GM21526 (cell line): ENCODE measurements at regions not wholly inside any gene's neighbourhood (a gene's known extent, or its start where the extent isn't known, plus 50 kb on each side); places are given as distances from the start of the nearest gene placed in this dataset.

Experiments used
- ATAC-seq: cut with Tn5 transposase; IDR thresholded peaks from one replicate; pipeline ENCODE4 v1.9.1; 2021; ENCODE audit warnings: moderate library complexity; ENCODE audit not compliant: unreplicated experiment, low FRiP score

GRCh38 chr11:95692526-95693260 is 96.9 kb downstream of the FAM76B start:
- ATAC-seq = no peak

DNA sequence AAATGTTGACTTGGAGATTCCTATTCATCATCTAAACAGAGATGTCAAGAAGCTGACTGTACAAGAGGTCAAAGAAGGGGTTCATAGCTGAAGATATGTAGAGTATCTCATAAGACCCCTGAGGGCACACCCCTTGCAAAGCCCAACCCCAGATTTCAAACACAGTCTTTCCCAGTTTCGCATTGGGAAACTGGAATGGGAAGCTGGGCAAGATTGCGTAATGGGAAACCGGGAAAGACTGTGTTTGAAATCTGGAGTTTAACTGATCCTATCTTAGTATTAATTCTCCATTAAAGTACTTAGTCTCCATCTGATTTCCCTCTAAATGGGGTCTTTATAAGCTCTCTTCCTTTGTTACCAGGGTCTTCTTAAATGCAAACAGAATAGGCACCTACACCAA is 99.5 kb downstream of the FAM76B start:
- no peak for ATAC-seq

GRCh38 chr11:95688501-95689222 is 100.9 kb downstream of the FAM76B start:
- ATAC-seq = no peak

DNA sequence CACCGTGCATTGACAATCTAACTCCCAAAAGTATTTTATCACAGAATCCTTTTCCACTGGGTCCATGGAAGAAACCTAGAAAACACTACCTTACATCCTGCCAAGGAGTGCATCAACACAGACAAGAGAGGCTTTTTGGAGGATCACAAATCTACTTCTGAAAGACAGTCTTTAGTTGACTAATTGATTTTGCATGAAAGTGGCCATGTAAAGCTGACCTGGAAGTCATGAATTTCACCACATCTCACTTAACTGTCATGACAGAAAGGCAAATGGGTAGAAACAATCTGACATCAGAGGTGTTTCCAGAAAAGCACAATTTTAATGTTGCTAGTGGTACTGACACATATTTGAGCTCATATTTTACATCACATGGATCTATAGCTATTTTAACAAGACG is 101.6 kb downstream of the FAM76B start:
- ATAC-seq = no peak

DNA sequence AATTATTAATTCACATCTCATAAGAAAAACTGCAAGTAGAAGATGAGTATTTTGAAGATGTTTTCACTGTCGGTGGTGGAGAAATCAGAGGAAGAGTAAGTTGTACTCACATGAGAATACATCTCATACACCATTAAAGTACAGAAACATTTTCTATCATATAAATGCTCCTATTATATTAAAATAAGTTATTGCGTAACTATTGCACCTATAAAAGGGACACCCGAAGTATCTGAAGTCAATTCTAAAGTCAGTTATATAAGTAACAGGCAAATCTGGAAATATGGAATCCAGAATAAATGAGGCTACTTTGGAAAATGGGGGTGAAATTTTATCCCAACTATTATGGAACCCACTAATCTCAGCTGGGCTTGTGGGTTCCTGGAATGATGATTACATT is 103.3 kb downstream of the FAM76B start:
- ATAC-seq = no peak

DNA sequence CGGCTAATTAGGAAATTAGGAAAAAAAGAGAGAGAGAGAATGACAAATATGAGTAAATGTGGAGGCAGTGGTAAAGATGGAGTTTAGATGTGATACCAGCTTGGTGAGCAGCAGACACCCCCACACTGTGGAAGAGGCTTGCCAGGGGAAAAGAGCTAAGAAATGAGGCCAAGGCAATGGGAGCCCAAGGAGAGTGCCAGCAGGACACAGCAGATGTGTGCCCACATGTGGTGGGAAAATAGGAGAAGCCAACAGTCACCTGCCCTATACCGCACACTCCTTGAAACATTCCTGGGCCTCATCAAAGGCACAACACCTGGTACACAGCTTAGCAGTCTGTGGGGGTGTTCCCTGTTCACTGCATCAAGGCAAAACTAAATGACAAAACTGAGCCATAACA is 104.9 kb downstream of the FAM76B start:
- ATAC-seq = no peak

- ATAC-seq = no peak
Observed at GRCh38 chr11:95684170-95684569, 105.4 kb downstream of the FAM76B start.

- no peak for ATAC-seq
Observed at GRCh38 chr11:95682552-95682951, 107.0 kb downstream of the FAM76B start.

DNA sequence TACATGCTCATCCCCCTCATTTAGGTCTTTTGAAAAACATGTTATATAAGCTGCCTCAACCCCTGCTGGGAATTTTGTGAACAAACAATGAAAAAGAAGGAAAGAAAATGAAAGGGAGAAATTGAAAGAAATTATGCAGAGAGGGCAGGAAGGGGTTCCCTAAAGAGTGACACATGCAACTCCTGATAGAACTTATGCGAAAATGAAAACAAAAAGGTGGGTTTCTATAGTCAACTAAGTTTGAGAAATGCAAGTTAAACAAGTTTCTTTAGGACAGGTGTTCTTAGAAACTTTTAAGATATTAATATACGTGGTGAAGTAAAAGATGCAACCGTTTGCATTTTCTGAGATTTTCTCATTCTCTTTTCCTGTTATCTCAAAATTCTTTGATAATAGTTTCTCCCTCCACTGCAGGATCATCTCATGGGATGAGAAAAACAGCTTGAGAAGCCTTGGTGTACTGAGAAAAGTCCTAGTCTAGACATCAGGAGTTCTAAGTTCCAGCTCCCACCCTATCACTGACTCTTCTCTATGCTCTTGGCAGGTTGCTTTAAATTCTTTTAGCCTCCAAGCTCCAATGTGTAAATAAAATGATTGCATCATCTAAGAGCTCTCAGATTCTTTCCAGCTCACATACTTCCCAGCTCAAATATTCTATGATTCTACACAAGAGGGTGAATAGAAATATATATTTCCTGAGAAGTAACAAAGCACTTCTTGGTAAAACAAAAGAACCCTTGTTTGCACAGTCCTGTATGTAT is 109.2 kb downstream of the FAM76B start:
- ATAC-seq = peak; percentile 94

- no peak for ATAC-seq
Observed at GRCh38 chr11:95678988-95679387, 110.6 kb downstream of the FAM76B start.

DNA sequence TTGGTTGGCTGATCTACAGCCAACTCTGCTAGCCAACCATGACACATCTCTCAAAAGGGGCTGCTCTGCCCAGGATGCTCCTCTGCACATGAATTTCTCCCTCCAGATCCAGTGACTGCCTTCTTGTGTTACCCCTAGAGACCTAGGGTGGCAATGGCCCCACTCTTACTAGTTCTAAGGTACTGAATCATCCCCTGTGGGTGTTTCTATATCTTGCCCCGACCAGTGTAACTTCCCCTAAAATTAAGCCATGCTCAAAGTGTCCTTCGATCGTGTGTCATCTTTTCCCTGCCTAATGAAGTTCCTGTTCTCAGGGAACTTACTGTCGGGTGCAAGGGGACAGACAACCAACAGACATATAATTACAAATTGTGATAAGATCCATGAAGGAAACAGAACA is 113.3 kb downstream of the FAM76B start:
- no peak for ATAC-seq

DNA sequence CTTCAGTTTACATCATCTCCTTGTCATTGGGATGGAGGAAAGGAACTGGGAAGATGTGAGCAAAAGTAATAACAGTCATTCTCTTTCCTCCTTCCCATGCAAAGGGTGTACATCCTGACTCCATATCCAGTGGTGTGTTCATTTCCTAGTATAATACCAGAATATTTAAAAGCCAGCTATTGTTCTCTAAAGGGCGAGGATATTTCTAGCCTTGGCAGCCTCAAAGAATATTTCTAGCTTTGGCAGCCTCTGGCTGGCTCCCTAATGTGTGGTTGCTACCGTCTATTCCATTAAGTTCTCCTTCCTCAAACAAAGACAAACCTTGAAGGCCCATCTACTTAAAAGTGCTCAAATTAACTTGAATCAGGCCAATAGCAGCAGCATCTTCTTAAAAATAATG is 114.0 kb downstream of the FAM76B start:
- no peak for ATAC-seq

DNA sequence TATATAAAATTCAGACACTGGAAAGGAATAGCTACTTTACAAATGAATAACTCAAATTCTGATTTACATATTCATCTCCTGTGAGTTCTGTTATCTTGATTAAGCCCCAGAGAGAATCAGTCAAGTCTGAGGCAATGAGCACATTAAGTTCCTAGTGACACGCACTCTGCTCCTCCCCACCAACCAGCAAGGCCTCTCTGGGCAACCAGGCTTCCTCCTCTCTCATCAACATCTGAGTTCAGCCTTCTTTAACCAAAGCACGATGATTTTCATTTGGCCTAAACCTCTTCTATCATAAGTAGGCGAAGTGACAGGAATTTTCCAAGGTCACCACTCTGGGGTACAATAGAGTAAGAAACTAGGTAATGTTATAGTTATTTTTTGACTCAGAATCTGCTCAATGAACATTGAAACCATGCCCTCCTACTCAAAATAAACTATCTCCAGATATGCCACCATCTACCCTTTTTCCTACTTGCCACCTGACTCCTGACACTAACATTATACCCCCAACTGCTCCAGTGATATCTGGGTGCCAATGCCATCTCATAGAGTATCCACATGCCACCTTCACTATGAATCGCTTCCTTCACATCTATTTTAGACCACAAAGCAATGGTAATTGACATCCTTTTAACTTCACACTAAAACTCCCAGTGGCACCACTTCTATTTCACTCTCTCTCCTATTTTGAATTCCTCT is 114.8 kb downstream of the FAM76B start:
- ATAC-seq = no peak

- no peak for ATAC-seq
Observed at GRCh38 chr11:95671768-95672167, 117.8 kb downstream of the FAM76B start.

DNA sequence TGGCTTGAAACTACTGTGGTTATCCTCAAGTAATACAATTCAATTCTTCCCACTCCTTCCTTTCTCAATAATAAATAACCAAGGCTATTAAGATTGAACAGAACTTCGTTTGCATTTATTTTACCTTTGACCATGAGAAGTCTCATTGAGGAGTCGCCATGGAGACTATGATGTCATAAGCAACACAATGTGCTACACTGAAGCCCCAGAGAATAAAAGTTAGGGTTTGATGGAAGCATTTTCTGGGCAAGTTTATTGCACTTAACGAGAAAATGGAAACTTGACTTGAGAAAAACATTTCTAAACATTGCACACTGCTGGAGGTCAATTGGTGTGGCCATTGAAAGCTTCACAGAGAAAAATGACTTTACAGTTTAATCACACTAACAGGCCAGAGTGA is 121.5 kb downstream of the FAM76B start:
- no peak for ATAC-seq

GRCh38 chr11:95661162-95661561 is 128.4 kb downstream of the FAM76B start:
- peak; percentile 53 for ATAC-seq

DNA sequence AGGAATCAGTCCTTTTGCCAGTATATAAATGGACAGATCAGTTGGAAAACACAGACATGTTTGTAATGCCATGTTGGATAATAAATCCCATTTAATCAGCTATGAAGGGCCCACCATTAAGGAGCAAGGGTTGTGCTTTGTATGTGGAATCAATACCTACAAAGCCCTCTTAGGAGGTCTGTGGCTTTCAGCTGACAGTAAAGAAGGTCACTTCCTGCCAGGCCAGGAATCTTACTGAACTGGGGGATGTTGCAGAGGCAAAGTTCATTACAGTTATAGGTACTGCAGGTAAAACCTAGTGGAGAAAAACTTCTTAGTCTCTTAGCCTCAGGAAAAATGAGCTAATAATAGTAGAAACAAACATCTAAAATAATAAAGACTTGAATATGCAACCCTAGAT is 129.5 kb downstream of the FAM76B start:
- no peak for ATAC-seq

DNA sequence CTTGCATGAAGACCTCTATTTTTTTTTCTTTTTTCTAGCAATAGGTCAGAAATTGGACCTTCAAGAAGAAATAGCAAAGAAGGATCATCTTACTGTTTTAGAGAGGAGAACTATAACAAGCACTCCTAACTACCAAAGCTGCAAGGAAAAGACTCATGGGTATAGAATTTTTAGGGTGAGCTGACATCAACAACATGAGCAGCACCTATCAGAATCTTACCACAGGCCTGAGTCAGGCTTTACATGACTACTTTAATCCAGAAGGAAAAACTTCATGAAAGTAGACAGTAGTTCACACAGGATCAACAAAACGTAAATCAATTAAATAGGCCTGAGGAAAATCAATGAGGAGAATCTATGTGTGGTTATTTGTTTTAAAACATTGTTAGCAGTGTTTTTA is 130.5 kb downstream of the FAM76B start:
- no peak for ATAC-seq

DNA sequence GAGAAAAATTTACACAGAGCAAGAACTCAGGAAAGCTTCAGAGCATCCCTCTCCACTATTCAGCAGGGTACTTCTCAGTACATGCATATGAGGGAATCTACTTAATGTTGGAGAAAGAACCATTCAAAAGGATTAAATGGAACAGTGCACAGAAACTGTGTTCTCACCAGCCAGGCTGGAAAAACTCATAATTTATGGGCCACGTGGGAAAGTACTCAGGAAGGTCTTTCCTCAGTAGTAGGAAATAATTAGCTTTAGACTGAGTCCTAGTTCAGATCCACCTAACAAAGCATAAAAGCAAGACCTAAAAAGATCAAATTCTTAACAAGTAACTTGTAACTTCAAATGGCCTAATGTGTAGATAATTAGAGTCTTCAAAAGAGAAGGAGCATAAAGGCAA is 134.0 kb downstream of the FAM76B start:
- no peak for ATAC-seq

DNA sequence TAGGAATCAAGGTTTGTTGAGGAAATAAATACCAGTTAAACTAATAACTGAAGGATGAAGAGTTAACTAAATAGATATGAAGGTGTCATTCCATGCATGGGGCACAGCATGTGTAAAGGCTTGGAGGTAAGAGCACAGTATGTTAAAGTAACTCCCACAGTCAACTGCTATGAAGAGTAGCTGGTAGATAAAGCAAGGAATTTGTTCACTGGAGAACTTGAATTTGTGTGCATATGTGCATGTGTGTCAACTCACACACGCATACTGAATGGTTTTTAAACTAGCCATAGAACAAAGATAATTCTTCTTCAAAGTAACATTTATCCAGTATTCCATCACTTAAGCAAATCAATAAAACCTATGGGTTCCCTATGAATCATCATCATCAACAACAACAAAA is 135.9 kb downstream of the FAM76B start:
- no peak for ATAC-seq

DNA sequence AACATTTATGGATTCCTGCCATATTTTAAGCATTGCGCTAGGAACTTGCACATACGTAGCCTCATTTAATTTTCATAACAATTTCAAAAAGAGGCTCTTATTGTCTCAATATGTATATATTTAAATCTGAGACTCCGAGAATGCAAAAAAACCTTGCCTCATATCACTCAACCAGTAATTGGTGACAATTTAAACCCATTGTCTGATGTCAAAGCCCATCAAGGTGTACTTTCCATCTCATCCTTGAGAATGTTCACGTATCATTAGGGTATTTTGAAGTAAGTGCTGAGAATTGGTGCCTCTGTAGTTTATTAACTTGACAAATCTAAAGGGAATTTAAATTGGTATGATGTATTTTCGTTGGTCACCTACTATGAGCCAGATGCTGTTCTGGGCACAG is 136.5 kb downstream of the FAM76B start:
- no peak for ATAC-seq
